ENCODE measurements at regions not wholly inside any gene's neighbourhood (a gene's known extent, or its start where the extent isn't known, plus 50 kb on each side); places are given as distances from the start of the nearest gene placed in this dataset.

- Mint-ChIP-seq H3K27ac (no peak overlapping the region), H3K4me3 (no peak overlapping the region), H3K4me1 (peaks cover 22% of the 10 kb centered on the region), H3K27me3 (ENCODE audit: low read depth in 3 of 3) (peaks cover 0 to 3% (median 2%) of the 10 kb centered on the region in 3 donors), H3K36me3 (no peaks in the 10 kb centered on the region), H3K9me3 (peaks cover 0 to 10% (median 5%) of the 10 kb centered on the region in 7 donors)
- Histone ChIP-seq H3K4me1 (ENCODE audit: control insufficient read depth in 1 of 2, insufficient read depth in 2 of 2, low read length in 2 of 2) (peaks cover 8 to 9% of the 10 kb centered on the region in 2 donors), H3K9me3 (replicated peaks in 1 of 2; ENCODE audit: control insufficient read depth in 1 of 2, insufficient read depth in 1 of 2, low read length in 2 of 2) (no peaks in the 10 kb centered on the region), H3K4me2 (replicated peaks; ENCODE audit: extremely low read depth, low read length, poor library complexity, severe bottlenecking) (no peak overlapping the region), H3K36me3 (replicated peaks in 1 of 2; ENCODE audit: control insufficient read depth in 1 of 2, insufficient read depth in 2 of 2, low read length in 2 of 2) (no peaks in the 10 kb centered on the region), H3K27ac (ENCODE audit: low read depth in 1 of 2, low read length in 2 of 2) (no peak overlapping the region), H2AFZ (ENCODE audit: insufficient read depth, low read depth, low read length, poor library complexity, severe bottlenecking) (no peak overlapping the region), H3K27me3 (ENCODE audit: control insufficient read depth in 2 of 2, insufficient read depth in 2 of 2, low read length in 2 of 2) (no peaks in the 10 kb centered on the region), H4K20me1 (ENCODE audit: insufficient read depth, low read length) (no peaks in the 10 kb centered on the region), H3K79me2 (ENCODE audit: insufficient read depth, low read length) (no peaks in the 10 kb centered on the region), H3K9ac (ENCODE audit: insufficient read depth, low read length, poor library complexity, severe bottlenecking) (no peak overlapping the region), H3K4me3 (replicated peaks in 1 of 3; ENCODE audit: low read depth in 2 of 3, low read length in 3 of 3) (no peak overlapping the region)
- intact Hi-C loops (cut with micrococcal nuclease) = no loop called here
- no peak for TF ChIP-seq CTCF (IDR thresholded peaks at IDR 0.05)
- no peak for DNase-seq
Observed at GRCh38 chr2:8053216-8053615, 628.6 kb upstream of the ID2 start.

- H3K27me3 ChIP-seq (ENCODE audit: control insufficient read depth in 2 of 2, insufficient read depth in 2 of 2, low read length in 2 of 2) = no peaks in the 10 kb centered on the region
- Mint-ChIP-seq H3K4me1 (peaks cover 30% of the 10 kb centered on the region), H3K27me3 (ENCODE audit: low read depth in 3 of 3) (peaks cover 0 to 3% (median 2%) of the 10 kb centered on the region in 3 donors), H3K36me3 (no peaks in the 10 kb centered on the region), H3K9me3 (peaks cover 0 to 7% (median 5%) of the 10 kb centered on the region in 7 donors), H3K27ac (no peak overlapping the region), H3K4me3 (no peak overlapping the region)
- WGBS (ENCODE audit: insufficient coverage) = 100% methylated on average over 3 of the region's 6 CpGs
- H3K9me3 ChIP-seq (replicated peaks in 1 of 2; ENCODE audit: control insufficient read depth in 1 of 2, insufficient read depth in 1 of 2, low read length in 2 of 2) = no peaks in the 10 kb centered on the region
- no peaks in the 10 kb centered on the region for H4K20me1 ChIP-seq (ENCODE audit: insufficient read depth, low read length)
- peaks cover 16 to 17% of the 10 kb centered on the region in 2 donors for H3K4me1 ChIP-seq (ENCODE audit: control insufficient read depth in 1 of 2, insufficient read depth in 2 of 2, low read length in 2 of 2)
- H3K27ac ChIP-seq (ENCODE audit: low read depth in 1 of 2, low read length in 2 of 2) = no peak overlapping the region
- no peaks in the 10 kb centered on the region for H3K36me3 ChIP-seq (replicated peaks in 1 of 2; ENCODE audit: control insufficient read depth in 1 of 2, insufficient read depth in 2 of 2, low read length in 2 of 2)
- no peak for DNase-seq
- no peak overlapping the region for H3K4me3 ChIP-seq (replicated peaks in 1 of 3; ENCODE audit: low read depth in 2 of 3, low read length in 3 of 3)
- intact Hi-C loops (cut with micrococcal nuclease) = no loop called here
- H3K9ac ChIP-seq (ENCODE audit: insufficient read depth, low read length, poor library complexity, severe bottlenecking) = no peak overlapping the region
- no peaks in the 10 kb centered on the region for H3K79me2 ChIP-seq (ENCODE audit: insufficient read depth, low read length)
- H3K4me2 ChIP-seq (replicated peaks; ENCODE audit: extremely low read depth, low read length, poor library complexity, severe bottlenecking) = no peak overlapping the region
- TF ChIP-seq CTCF (IDR thresholded peaks at IDR 0.05) = no peak
- no peak overlapping the region for H2AFZ ChIP-seq (ENCODE audit: insufficient read depth, low read depth, low read length, poor library complexity, severe bottlenecking)
Observed at GRCh38 chr2:8054070-8054469, 627.8 kb upstream of the ID2 start.

Measured in CD14-positive monocyte (primary cell).